Kidney tubule cell (primary cell): ENCODE measurements at regions not wholly inside any gene's neighbourhood (a gene's known extent, or its start where the extent isn't known, plus 50 kb on each side); places are given as distances from the start of the nearest gene placed in this dataset.
A peak's percentile ranks its signal among the peaks of the same experiment; 100 is the strongest.

Experiments
- DNase-seq: peaks from one replicate; pipeline ENCODE4 v3.0.0-alpha.2; 2018; ENCODE audit warnings: low spot score

DNA sequence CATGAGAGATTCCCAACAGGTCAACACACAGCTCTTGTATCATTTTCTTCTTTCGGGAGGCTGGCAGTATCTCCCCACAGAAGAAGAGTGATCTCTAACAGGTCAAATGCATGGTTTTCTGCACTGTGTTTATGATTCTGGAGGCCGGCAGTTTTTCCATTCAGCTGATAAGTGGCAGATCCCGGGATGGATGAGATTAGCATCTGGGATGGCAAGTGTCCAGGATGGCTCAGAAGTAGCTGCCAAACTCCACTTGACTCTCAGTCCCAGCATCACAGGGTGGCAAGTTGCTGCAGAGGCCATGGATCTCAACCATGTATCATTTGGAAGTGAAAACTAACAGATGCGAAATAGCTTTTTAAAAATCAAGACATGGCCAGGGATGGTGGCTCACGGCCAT lies 97.8 kb upstream of the SLC44A1 start:
- DNase-seq: no peak

DNA sequence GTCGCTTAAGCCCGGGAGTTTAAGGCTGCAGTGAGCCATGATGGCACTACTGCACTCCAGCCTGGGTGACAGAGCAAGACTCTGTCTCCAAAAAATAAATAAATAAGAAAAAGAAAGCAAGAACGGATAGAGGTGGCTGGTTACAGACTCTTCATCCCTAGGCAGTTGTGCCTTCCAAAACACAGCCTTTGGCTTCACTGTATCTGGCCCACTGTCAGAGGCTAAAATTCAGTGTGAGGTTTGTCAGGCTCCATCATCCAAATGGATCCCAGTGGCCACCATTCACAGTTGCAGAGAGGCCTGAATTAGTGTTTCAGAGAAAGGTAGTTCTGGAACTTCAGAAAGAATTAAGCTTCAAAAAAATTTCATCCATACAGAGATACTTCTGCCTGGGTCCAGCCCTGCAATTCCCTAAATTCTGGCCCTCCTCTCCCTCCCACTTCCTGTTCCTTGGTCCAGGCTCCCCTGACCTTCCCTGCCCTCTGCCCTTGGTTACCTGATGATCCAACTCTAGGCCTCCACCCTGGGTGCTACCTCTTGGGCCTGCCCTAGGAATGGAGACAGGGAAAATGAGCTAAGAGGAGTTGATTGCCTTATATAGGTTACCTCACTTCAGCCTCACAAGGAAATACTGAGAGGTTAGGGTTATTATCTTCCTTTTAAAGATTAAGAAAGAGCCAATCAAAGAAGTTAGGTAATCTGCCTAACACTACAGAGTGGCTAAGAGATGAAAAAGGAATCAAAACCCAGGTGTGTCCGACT lies 97.2 kb upstream of the SLC44A1 start:
- DNase-seq: no peak

DNA sequence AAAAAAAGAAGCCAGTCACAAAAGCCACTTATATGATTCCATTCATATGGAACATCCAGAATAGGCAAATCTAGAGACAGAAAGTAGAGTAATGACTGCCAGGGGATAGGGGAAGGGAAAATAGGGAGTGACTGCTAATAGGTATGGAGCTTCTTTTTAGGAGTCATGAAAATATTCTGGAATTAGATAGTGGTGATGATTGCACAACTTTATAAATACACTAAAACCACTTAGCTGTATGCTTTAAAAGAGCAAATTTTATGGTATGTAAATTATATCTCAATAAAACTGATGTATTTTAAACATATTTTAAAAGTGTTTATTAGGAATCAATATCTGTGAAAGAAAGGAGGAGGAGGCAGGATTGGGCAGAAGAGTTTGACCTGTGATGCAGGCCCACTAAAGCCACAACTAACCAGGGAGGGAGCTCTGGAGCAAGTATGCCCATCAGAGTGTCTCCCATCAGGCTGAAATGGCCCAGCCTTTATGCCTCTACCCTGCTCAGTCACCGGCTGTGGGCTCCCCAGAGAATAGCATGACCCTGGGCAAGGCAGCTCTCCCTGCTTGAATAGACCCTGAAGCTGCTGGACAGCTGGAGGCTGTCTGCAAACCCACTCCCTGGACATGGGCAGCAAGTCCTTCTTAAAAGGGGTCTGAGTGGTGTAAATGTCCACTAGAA lies 96.0 kb upstream of the SLC44A1 start:
- DNase-seq: no peak

DNA sequence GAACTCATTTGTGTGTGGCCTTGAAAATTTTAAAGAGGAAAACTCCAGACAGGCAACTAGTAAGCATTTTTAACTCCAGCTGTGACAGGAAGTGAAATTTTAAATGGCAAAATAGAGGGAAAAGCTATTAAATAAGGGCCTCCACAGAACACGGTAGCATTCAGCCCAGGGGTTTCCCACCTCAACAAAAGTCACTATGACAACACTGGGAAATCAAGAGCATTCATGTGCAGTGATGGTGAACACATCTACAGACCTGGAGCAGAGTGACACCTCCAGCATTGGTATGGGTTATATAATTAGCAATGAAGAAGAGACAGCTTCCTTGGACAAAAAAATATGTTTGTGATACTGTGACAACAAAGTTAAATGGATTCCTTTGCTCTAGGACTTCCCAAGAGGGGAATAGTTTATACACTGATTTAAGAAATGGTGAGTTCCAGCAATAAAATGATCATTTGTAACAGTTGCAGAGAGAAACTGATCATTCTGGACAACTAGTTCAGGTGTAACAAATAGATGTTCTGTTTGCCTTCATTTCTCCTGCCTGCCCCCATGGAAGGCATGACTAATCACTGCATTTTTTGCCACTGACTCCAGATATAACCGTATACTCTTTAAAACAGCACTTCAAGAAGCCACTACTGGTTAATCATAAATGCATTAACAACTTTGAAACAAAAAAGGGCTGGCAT lies 93.3 kb upstream of the SLC44A1 start:
- DNase-seq: peak; percentile 96

DNA sequence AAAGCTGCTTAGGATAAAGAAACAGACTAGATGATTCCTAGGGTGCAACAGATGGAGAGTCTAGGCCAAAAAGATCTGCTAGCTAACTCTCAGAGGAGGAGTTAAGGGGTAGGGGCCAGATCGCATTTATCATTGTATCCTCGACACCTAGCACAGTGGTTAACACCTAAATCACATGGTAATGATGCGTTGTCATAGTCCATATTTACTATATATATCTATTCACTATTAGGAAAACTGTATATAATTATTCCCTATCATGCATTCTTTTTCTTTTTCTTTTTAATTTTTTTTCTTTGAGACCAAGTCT lies 92.8 kb upstream of the SLC44A1 start:
- DNase-seq: no peak

DNA sequence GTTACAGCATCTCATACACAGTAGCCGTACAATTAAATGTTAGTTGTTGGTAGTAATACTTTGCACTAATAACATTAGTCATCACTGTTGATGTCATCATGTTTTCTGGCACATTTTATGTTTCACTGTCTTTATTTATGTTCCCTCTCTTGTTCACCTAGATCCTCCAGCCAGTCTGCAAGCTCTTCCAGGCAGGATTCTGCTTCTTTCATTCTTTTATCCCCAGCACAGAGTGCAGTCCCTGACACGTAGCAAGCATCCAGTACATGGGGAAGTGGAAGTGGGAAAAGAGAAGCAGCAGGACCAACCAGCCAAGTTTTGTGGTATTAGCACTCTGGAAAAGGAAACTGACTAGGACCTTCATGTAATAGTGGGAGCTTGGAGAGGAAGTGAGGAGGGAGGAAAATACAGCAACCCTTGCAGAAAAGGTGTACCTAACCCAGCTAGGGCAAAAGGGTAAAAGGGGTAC lies 89.7 kb upstream of the SLC44A1 start:
- peak; percentile 53 for DNase-seq

DNA sequence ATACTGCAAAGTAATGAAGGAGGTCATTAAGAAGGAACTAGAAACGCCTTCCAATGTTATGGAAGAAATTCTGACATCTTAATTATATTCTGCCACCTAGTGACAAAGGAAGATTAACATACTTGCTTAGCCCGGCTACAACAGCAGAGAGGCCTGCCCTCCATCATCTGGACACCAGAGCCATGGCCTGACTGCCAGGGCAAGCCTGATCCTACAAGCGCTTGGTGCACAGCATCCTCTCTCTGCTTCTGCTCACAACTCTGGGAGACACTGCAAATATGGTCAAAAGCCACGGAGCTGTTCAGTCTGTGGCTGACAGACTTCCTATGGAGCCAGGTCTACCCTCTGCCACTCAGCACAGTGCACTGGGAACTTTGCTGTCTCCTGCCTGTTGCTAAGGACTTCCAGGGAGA lies 87.3 kb upstream of the SLC44A1 start:
- peak; percentile 74 for DNase-seq

DNA sequence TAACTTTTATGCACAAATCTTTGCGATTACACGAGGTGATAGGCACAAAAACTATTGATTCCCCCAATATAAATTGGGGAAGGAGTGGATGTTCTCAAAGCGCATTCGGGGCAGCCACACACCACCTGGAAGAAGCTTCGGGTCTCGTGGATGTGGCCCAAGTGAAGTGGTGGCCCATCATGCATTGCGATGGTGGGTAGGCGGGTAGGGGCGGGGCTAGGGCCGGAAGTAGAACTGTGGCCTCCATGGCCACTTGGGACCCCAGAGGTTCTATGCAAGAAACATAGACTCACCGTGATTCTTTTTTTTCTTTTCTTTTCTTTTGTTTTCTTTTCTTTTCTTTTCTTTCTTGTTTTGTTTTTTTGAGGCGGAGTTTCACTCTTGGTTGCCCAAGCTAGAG lies 86.4 kb upstream of the SLC44A1 start:
- DNase-seq: no peak

DNA sequence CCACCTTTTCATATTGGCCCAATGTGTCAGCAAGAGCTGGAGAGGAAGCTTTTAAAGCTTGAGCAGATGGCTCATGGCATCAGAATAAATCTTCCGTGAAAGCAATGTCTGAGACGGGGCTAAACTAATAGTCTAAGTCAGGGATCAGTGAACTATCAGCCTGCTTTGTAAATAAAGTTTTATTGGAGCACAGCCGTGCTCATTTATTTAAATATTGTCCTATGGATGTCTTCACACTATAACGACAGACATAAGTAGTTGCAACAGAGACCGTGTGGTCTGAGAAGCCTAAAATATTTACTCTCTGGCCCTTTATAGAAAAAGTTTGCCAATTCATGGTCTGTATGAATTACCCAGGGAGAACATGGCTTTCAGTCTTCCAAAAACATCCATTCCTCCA lies 85.6 kb upstream of the SLC44A1 start:
- no peak for DNase-seq

DNA sequence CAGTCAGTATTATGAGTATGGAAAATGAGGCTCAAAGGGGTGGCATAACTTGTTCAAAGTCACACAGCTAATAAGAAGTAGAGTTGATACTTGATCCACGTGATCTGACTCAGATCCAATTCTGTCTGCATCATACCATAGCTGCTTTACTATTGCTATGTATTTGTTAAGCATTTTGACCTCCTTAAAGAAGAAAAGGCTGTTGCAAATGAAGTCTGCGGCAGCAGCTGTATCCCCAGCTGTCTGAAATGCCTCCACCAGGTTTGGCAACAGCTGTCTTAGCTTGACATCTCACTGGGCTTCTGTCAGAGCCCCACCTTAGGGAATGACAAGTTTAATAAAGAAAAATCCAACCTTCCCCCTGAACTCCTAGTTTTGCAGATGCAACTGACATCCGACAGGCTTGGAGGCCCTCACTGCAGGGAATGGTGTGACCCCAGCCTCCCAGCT lies 75.6 kb upstream of the SLC44A1 start:
- DNase-seq: no peak

DNA sequence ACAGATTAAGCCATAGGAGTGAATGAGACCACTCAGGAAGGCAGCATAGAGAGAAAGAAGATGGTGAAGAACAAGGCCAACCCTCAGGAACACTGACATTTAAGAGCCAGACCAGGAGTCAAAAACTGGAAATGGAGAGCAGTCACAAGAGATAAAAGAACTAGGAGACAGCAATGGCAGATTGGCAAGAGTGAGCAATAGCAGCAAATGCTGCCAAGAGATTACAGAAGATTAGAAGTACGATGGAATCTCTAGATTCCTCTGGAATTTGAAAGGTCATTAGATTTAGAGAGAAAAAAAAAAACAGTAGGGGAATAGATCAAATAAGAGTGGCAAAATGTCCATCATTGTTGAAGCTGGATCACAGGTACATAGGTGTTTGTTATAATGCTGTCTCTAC lies 73.4 kb upstream of the SLC44A1 start:
- no peak for DNase-seq

DNA sequence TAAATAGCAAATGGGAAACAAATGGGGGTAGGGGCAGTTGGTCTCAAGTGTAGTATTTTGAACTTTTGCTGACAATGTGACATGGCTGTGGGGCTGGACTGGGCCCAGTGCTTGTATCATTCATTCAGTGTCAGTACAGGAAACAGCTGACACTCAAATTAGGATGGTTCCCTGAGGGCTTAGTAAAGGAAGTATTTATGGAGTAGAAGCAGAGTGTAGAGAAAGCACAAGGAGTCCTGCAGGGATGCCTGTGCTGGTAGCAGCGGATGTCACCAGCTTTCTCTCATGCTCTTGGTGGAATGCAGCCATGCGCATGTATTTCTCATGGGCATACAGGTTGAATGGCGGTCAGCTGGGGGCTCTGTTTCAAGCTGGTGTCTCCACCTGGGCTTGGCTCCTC lies 72.9 kb upstream of the SLC44A1 start:
- no peak for DNase-seq

DNA sequence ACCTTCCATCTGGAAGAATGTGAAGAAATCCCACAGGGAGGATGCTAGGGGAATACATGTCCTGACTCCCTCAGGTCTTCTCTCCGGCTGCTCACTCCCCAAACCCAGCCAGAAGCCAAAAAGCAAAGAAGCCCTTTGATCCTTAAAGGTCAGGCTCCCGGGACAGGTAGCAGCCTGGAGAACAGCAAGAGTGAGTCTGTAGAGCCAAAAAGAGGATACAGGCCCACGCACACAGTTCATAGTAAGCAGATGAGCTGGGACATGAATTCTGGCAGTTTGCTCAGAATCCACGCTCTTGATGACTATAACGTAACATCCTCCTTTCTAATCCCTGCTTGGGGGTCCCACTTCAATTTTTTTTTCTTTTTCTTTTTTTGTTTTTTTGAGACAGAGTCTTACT lies 72.0 kb upstream of the SLC44A1 start:
- DNase-seq: no peak

DNA sequence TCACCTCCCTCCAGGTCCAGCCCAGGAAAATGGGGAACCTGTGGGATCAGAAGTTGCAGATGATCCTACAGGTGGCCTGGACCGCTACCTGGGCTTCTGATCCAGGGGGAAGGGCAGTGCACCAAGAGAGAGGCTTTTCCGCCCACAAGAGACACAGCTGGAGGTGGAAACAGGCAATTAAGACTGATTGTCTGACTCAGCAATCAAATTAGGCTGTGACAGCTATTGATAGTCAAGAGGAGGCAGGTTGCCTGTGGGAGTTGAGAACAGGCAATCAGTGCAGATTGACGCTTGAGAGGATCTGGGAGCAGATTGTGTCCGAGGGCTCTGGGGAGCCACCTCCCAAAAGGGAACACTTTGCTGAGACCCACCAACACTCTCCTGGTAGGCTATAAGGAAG lies 71.1 kb upstream of the SLC44A1 start:
- DNase-seq: no peak

DNA sequence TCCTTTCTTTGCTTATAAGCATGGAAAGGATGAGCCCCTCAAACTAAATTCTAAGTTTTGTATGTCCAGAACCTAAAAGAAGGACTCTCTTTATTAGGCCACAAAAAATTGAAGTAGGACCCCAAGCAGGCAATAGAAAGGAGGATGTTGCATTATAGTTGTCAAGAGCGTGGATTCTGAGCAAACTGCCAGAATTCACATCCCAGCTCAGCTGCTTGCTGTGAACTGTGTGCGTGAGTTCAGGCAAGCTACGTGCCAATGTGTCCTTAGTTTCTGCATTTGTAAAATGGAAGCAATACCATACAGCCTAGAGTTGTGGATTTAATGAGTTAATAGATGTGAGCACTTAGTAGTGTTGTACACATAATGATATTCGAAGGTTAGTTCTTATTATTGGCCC lies 70.6 kb upstream of the SLC44A1 start:
- no peak for DNase-seq

DNA sequence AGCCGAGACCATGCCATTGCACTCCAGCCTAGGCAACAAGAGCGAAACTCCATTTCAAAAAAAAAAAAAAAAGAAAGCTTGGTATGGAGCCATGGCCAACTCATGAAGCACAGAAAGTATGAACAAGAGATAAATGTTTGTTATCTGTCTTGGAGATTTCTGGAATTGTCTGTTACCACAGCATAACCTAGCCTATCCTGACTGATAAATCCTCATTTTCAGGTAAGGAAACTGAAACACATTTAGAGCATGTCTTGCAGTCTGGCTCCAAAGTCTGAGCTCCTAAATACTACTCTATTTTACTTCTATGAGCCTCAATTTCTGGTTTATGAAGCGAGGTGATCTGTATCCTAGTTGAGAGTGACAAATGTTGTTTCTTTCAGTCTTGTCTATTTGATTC lies 68.3 kb upstream of the SLC44A1 start:
- DNase-seq: no peak

DNA sequence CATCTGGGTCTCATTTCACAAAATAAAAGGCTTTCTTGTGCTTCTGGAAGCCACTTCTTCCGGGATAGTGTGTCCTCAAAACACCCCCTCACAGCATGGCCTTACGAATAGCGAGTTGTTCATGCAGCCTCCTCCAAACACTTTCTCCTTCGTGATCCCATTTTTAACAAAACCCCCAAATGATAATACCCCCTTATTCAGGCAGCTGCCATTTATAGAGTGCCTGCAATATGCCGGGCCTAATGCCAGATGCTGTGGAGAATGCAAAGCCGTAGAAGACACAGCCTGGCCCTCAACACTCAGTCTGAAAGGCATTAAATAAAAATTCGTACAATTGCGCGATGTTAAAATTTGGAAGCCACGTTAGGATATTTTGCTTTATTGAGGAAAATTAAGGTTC lies 66.4 kb upstream of the SLC44A1 start:
- DNase-seq: no peak

DNA sequence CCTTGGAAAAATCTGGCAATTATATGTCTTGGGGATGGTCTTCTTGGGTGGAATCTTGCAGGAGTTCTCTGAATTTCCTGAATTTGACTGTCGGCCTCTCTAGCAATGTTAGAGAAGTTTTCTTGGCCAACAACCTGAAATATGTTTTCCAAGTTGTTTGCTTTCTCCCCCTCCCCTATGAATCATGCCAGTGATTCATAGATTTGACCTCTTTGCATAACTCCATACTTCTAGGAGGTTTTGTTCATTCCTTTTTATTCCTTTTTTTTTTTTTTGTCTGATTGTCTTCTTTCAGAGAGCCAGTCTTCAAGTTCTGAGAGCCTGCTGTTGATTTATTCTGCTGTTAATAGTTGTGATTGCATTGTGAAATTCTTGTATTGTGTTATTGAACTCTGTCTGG lies 56.7 kb upstream of the SLC44A1 start:
- peak; percentile 46 for DNase-seq

DNA sequence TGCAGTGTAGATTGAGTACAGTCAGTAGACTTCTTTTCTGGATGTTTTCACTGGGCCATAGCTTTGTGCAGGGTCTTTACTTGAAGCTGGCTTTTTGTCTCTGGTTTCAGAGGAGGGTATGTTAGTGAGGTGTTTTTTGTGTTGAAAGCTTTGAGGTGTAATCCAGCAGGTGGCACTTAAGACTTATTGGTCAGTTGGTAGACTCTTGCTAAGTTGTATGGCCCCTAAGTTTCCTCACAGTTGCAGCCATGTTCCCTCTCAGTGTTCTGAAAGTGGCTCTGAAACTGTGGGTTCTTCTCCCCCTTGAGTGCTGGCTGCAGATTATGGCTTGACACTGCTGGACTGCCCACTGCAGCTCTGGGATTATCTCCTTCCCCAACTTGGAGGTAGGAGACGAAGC lies 55.7 kb upstream of the SLC44A1 start:
- no peak for DNase-seq

DNA sequence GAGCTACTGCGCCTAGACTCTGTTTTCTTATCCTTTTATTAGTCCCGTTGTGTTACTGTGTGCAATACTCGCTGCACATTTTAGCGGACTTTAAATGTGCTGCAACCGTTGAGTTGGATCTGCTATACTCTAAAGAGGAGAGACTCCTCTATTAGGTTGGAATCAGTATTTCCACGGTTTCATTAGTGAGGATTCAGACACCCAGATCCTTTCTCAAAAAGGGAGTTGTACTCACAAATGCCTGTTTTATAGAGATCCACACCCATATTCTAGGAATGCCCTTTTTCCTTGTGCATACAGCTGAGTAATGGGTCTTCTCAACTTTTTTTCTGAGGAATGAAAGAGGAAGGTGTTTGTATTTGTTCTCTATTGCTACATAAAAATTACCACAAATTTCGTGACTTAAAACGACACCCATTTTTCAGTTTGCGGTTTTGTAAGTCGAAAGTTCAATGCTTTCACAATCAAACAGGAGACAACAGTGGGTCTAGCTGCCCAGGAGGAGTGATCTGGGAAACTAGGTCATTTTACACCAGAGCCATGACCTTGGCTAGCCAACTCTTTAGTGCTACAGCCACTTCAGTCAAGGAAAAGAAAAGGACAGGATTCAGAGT lies 52.8 kb upstream of the SLC44A1 start:
- no peak for DNase-seq

DNA sequence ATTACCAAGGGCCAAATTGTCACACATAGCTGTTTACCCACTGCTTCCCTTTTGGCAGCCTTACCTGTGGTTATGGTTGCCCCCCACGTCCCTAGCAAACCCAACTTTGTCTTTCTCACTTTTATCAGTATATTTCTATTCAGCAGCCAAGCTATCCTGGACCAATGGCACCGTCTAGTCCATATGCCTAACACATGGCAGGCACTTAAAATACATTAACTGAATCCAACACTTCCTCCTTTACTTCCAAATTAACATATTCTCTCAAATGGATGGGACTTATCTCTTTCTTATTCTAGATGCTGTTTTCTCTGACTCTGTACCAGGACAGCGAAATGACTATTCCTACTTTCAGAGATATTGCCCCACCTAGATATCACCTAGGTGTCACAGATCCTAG lies 50.9 kb upstream of the SLC44A1 start:
- no peak for DNase-seq

DNA sequence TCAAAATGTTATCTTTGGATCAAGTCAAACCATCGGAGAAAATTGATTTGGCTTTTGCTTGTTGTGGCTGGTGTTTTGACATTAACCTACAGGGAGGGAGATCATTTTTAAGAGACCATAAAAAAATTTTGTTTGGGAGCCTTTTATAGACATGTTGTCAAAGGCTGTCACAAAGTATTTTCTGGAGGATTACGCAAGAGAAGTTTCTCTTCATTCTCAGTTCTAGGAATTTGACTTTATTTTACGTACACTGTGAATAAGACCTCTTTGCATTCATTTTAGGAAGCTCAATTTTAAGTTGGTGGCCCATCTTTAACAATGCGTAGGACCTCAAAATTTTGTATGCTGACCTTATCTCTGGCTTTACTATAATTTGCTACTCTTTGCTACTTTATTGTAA lies 50.2 kb upstream of the SLC44A1 start:
- DNase-seq: no peak
